SK-N-SH (cell line): ENCODE measurements at regions not wholly inside any gene's neighbourhood (a gene's known extent, or its start where the extent isn't known, plus 50 kb on each side); places are given as distances from the start of the nearest gene placed in this dataset.

Experiments used
- CTCF ChIP-seq: fragments of 200-600 bp; sonication (generic); IDR thresholded peaks from 2 replicates; pipeline ENCODE4 v1.6.1; 2017; ENCODE audit warnings: antibody characterized with exemption, mild to moderate bottlenecking, moderate library complexity
- MXI1 ChIP-seq: IDR thresholded peaks from 2 replicates; pipeline ENCODE4 v1.6.1; 2012; ENCODE audit warnings: mild to moderate bottlenecking, low read depth, low read length, improper control_type of control experiment
- USF2 ChIP-seq: fragments of 150-350 bp; IDR thresholded peaks from 2 replicates; pipeline ENCODE4 v1.6.1; 2017; ENCODE audit warnings: antibody characterized with exemption, low read length, low read depth, borderline replicate concordance

- no peak for TF ChIP-seq CTCF
- TF ChIP-seq USF2: no peak
- no peak for TF ChIP-seq MXI1
Measured at GRCh38 chr2:21415234-21415633, 291.5 kb downstream of the TDRD15 start.
